GM12878 (cell line): ENCODE measurements at regions not wholly inside any gene's neighbourhood (a gene's known extent, or its start where the extent isn't known, plus 50 kb on each side); places are given as distances from the start of the nearest gene placed in this dataset.

ENCODE experiments used
- CEBPB ChIP-seq, 2 experiments: fragments of 150-350 bp in 1 of 2; IDR thresholded peaks; 2 replicates each; pipeline ENCODE4 v1.6.1; 2012 to 2014; ENCODE audit warnings: low read depth in 2 of 2, low read length in 2 of 2, borderline replicate concordance in 1 of 2, inconsistent platforms in 1 of 2
- EZH2 ChIP-seq: IDR thresholded peaks from 2 replicates; pipeline ENCODE4 v1.6.1; 2012; ENCODE audit warnings: low read depth, mild to moderate bottlenecking, control low read depth, inconsistent platforms, low read length, borderline replicate concordance; ENCODE audit not compliant: control insufficient read depth
- MXI1 ChIP-seq: fragments of 150-350 bp; IDR thresholded peaks from 2 replicates; pipeline ENCODE4 v1.6.1; 2011; ENCODE audit warnings: low read depth, mild to moderate bottlenecking, inconsistent platforms, low read length, improper control_type of control experiment
- POLR2A ChIP-seq: IDR thresholded peaks from 2 replicates; pipeline ENCODE4 v1.6.1; 2011; ENCODE audit warnings: low read depth, mild to moderate bottlenecking, low read length
- POLR2AphosphoS5 ChIP-seq: IDR thresholded peaks from 2 replicates; pipeline ENCODE4 v1.6.1; 2011; ENCODE audit warnings: mild to moderate bottlenecking, low read length, inconsistent platforms
- SMC3 ChIP-seq: IDR thresholded peaks from 2 replicates; pipeline ENCODE4 v1.6.1; 2011; ENCODE audit warnings: low read length, improper control_type of control experiment, borderline replicate concordance
- SREBF1 ChIP-seq: IDR thresholded peaks from 2 replicates; pipeline ENCODE4 v1.6.1; 2012; ENCODE audit warnings: mild to moderate bottlenecking, low read length
- TF ChIP-seq, protein P1 (sequence below), 3 experiments: IDR thresholded peaks in 2 of 3; conservative IDR thresholded peaks in 1 of 3; 2 replicates each; pipeline ENCODE4 v1.5.1; 2011; ENCODE audit warnings: low read depth in 3 of 3, low read length in 3 of 3, mild to moderate bottlenecking in 3 of 3, control low read depth in 2 of 3, moderate library complexity in 2 of 3, inconsistent platforms in 1 of 3, mixed read lengths in 1 of 3; ENCODE audit not compliant: control insufficient read depth in 2 of 3, insufficient read depth in 1 of 3; ENCODE audit errors: extremely low read depth in 1 of 3
- TF ChIP-seq, protein P2 (sequence below): IDR thresholded peaks from 2 replicates; pipeline ENCODE4 v1.6.1; 2012; ENCODE audit warnings: low read length, inconsistent platforms

DNA sequence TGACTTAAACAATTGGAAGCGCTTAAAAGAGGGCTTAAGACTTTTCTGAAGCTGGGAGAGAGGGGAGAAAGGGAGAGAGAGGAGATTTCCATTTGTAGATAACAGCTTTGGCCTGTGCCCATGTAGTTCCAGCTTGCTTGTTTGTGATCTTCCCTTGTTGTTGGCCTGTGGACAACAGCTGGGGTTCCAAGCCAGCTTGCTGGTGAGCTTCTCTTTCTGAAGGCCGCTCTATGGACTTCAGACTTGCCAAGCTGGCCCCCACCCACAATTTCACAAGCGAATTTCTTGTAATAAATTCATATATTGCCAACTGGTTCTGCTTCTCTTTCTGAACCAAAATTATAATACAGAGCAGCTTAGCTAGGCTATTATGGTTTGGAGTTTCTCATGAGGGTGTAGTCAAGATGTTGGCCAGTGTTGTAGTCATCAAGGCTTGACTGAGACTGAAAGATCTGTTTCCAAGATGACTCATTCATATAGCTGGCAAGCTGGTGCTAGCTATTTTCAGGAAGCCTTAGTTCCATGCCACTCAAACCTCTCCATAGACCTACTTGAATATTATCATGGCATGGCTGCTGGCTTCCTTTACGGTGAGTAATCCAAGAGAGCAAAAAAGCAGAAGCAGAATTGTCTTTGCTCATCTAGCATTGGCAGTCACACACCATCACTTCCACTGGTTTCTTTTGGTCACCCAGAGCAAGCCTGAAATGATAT is 89.4 kb downstream of the ATP23 start:
- TF ChIP-seq SMC3 (no peak), MXI1 (no peak), SREBF1 (no peak), POLR2AphosphoS5 (no peak), CEBPB (IDR thresholded peaks at IDR 0.05; ENCODE audit: borderline replicate concordance in 1 of 2, low read depth in 2 of 2, low read length in 2 of 2) (no peak), POLR2A (no peak), EZH2 (no peak)
- TF ChIP-seq, protein P1, sequence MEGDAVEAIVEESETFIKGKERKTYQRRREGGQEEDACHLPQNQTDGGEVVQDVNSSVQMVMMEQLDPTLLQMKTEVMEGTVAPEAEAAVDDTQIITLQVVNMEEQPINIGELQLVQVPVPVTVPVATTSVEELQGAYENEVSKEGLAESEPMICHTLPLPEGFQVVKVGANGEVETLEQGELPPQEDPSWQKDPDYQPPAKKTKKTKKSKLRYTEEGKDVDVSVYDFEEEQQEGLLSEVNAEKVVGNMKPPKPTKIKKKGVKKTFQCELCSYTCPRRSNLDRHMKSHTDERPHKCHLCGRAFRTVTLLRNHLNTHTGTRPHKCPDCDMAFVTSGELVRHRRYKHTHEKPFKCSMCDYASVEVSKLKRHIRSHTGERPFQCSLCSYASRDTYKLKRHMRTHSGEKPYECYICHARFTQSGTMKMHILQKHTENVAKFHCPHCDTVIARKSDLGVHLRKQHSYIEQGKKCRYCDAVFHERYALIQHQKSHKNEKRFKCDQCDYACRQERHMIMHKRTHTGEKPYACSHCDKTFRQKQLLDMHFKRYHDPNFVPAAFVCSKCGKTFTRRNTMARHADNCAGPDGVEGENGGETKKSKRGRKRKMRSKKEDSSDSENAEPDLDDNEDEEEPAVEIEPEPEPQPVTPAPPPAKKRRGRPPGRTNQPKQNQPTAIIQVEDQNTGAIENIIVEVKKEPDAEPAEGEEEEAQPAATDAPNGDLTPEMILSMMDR (IDR thresholded peaks at IDR 0.05 in 2 of 3, conservative IDR thresholded peaks at IDR 0.05 in 1 of 3; ENCODE audit: control insufficient read depth in 2 of 3, extremely low read depth in 1 of 3, insufficient read depth in 1 of 3, low read depth in 3 of 3, low read length in 3 of 3) = no peak
- TF ChIP-seq, protein P2, sequence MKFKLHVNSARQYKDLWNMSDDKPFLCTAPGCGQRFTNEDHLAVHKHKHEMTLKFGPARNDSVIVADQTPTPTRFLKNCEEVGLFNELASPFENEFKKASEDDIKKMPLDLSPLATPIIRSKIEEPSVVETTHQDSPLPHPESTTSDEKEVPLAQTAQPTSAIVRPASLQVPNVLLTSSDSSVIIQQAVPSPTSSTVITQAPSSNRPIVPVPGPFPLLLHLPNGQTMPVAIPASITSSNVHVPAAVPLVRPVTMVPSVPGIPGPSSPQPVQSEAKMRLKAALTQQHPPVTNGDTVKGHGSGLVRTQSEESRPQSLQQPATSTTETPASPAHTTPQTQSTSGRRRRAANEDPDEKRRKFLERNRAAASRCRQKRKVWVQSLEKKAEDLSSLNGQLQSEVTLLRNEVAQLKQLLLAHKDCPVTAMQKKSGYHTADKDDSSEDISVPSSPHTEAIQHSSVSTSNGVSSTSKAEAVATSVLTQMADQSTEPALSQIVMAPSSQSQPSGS = no peak
